HCT116 (cell line): ENCODE measurements at regions not wholly inside any gene's neighbourhood (a gene's known extent, or its start where the extent isn't known, plus 50 kb on each side); places are given as distances from the start of the nearest gene placed in this dataset.

Experiments used
- ATAC-seq: fragments of 200-7000 bp; cut with Tn5 transposase; 2 replicates; pipeline ENCODE4 v1.9.1; 2020; ENCODE audit warnings: mild to moderate bottlenecking, moderate library complexity
- BruUV-seq: library from RNA; stranded (reverse); fragments of 400-500 nt; replicated peaks from 2 replicates; lab custom pipeline; 2021; lab: Mats Ljungman, UMichigan
- CTCF ChIA-PET: fragments of 300-600 bp; sonication (Branson Sonifier 250); formaldehyde crosslinking; loops from one replicate; lab custom pipeline; 2021; ENCODE audit warnings: antibody characterized with exemption; lab: Charles Lee
- POLR2A ChIA-PET: fragments of 300-600, 350-600 bp; sonication (Branson Sonifier 250); formaldehyde crosslinking; loops from one replicate; lab custom pipeline; 2021; ENCODE audit warnings: antibody characterized with exemption; lab: Charles Lee
- RAD21 ChIA-PET, 2 experiments: fragments of 300-600 bp; sonication (Branson Sonifier 250); formaldehyde crosslinking; loops; one replicate each; lab custom pipeline; 2023; ENCODE audit warnings: low total read pairs in 2 of 2; ENCODE audit not compliant: uncharacterized antibody in 2 of 2, unreplicated experiment in 2 of 2, low non-redundant PET in 1 of 2; lab: Charles Lee
- DNase-seq: peaks from one replicate; pipeline ENCODE4 v3.0.0-alpha.2; 2010; ENCODE audit warnings: low read depth, low spot score
- H2AFZ ChIP-seq: fragments of 200-600 bp; shearing (Covaris generic), sonication (generic); 2 replicates; pipeline ENCODE4 v1.6.1; 2017; ENCODE audit warnings: low read depth, mixed run types, mixed read lengths, antibody characterized with exemption, low read length; ENCODE audit not compliant: poor library complexity, severe bottlenecking
- H3K27ac ChIP-seq: 2 replicates; pipeline ENCODE4 v1.5.1; 2012; ENCODE audit warnings: low read depth, low read length
- H3K27me3 ChIP-seq: fragments of 200-600 bp; sonication (generic); 2 replicates; pipeline ENCODE4 v1.6.1; 2016; ENCODE audit warnings: mixed run types, low read length, mixed read lengths; ENCODE audit not compliant: insufficient read depth
- H3K36me3 ChIP-seq, 2 experiments: fragments of 200-500 bp in 1 of 2; fragments of 200-600 bp in 1 of 2; sonication (Bioruptor generic) in 1 of 2; sonication (generic) in 1 of 2; 2 replicates each; pipeline versions ENCODE4 v1.5.1 to v1.6.1; 2014 to 2016; ENCODE audit warnings: low read length in 2 of 2, inconsistent platforms in 1 of 2, mixed read lengths in 1 of 2, mixed run types in 1 of 2; ENCODE audit not compliant: insufficient read depth in 2 of 2, control insufficient read depth in 1 of 2
- H3K4me1 ChIP-seq, 2 experiments: fragments of 200-600 bp in 1 of 2; sonication (generic) in 1 of 2; 2 replicates each; pipeline versions ENCODE4 v1.5.1 to v1.6.1; 2012 to 2017; ENCODE audit warnings: low read length in 2 of 2, inconsistent platforms in 1 of 2, mild to moderate bottlenecking in 1 of 2, mixed read lengths in 1 of 2, mixed run types in 1 of 2, moderate library complexity in 1 of 2; ENCODE audit not compliant: insufficient read depth in 2 of 2, control insufficient read depth in 1 of 2
- H3K4me2 ChIP-seq: fragments of 200-600 bp; sonication (generic); 2 replicates; pipeline ENCODE4 v1.6.1; 2017; ENCODE audit warnings: mixed run types, low read length, mixed read lengths
- H3K4me3 ChIP-seq, 2 experiments: fragments of 200-600 bp in 1 of 2; sonication (generic) in 1 of 2; replicated peaks in 1 of 2; 2 replicates each; pipeline ENCODE4 v1.5.1; 2011 to 2016; ENCODE audit warnings: low read length in 2 of 2, control low read depth in 1 of 2, low read depth in 1 of 2, mild to moderate bottlenecking in 1 of 2, mixed read lengths in 1 of 2, mixed run types in 1 of 2
- H3K79me2 ChIP-seq: fragments of 200-600 bp; sonication (generic); 2 replicates; pipeline ENCODE4 v1.6.1; 2017; ENCODE audit warnings: mild to moderate bottlenecking, mixed run types, low read length, moderate library complexity, mixed read lengths; ENCODE audit not compliant: insufficient read depth
- H3K9ac ChIP-seq: fragments of 200-600 bp; sonication (generic); 2 replicates; pipeline ENCODE4 v1.6.1; 2016; ENCODE audit warnings: low read length, mixed read lengths
- H3K9me2 ChIP-seq: fragments of 200-600 bp; sonication (generic), shearing (Covaris generic); 2 replicates; pipeline ENCODE4 v1.6.1; 2017; ENCODE audit warnings: mixed run types, mild to moderate bottlenecking, moderate library complexity; ENCODE audit not compliant: insufficient read depth
- H3K9me3 ChIP-seq, 2 experiments: fragments of 200-500 bp in 1 of 2; fragments of 200-600 bp in 1 of 2; sonication (Bioruptor generic) in 1 of 2; sonication (generic) in 1 of 2; 2 replicates each; pipeline ENCODE4 v1.6.1; 2014 to 2017; ENCODE audit warnings: low read length in 2 of 2, mixed read lengths in 2 of 2, inconsistent platforms in 1 of 2, low read depth in 1 of 2, mild to moderate bottlenecking in 1 of 2, mixed run types in 1 of 2, moderate library complexity in 1 of 2; ENCODE audit not compliant: control insufficient read depth in 1 of 2, insufficient read depth in 1 of 2
- H4K20me1 ChIP-seq: fragments of 200-600 bp; sonication (generic), shearing (Covaris generic); 2 replicates; pipeline ENCODE4 v1.6.1; 2017; ENCODE audit warnings: mixed run types, mild to moderate bottlenecking, moderate library complexity; ENCODE audit not compliant: insufficient read depth
- CBX3 ChIP-seq: IDR thresholded peaks from 2 replicates; pipeline ENCODE4 v1.6.1; 2012; ENCODE audit warnings: low read depth
- CEBPB ChIP-seq: IDR thresholded peaks from 2 replicates; pipeline ENCODE4 v1.6.1; 2012; ENCODE audit warnings: low read depth
- EGR1 ChIP-seq: IDR thresholded peaks from 2 replicates; pipeline ENCODE4 v1.6.1; 2012; ENCODE audit warnings: low read depth
- ELF1 ChIP-seq: IDR thresholded peaks from 2 replicates; pipeline ENCODE4 v1.6.1; 2012; ENCODE audit warnings: low read depth, borderline replicate concordance
- EZH2 ChIP-seq: fragments of 200-600 bp; sonication (generic); IDR thresholded peaks from 2 replicates; pipeline ENCODE4 v1.6.1; 2017; ENCODE audit warnings: antibody characterized with exemption, mixed run types
- JUND ChIP-seq: IDR thresholded peaks from 2 replicates; pipeline ENCODE4 v1.6.1; 2012
- POLR2A ChIP-seq: IDR thresholded peaks from 2 replicates; pipeline ENCODE4 v1.7.0; 2011; ENCODE audit warnings: borderline replicate concordance; ENCODE audit not compliant: insufficient read depth, insufficient read length; ENCODE audit errors: extremely low read depth
- POLR2AphosphoS5 ChIP-seq: IDR thresholded peaks from 2 replicates; pipeline ENCODE4 v1.6.1; 2011; ENCODE audit warnings: mild to moderate bottlenecking, low read depth, low read length, moderate library complexity
- SP1 ChIP-seq: IDR thresholded peaks from 2 replicates; pipeline ENCODE4 v1.6.1; 2012; ENCODE audit warnings: low read depth
- TCF7L2 ChIP-seq: IDR thresholded peaks from 2 replicates; pipeline ENCODE4 v1.7.0; 2011; ENCODE audit warnings: borderline replicate concordance, inconsistent platforms; ENCODE audit not compliant: insufficient read depth, insufficient read length; ENCODE audit errors: extremely low read depth
- YY1 ChIP-seq: IDR thresholded peaks from 2 replicates; pipeline ENCODE4 v1.6.1; 2011; ENCODE audit warnings: low read length, low read depth, moderate library complexity, mild to moderate bottlenecking; ENCODE audit not compliant: insufficient replicate concordance; ENCODE audit errors: extremely low read depth
- ZFX ChIP-seq: fragments of 450-650 bp; IDR thresholded peaks from 2 replicates; pipeline ENCODE4 v1.6.1; 2017
- ZNF274 ChIP-seq: fragments of 200-500 bp; sonication (Bioruptor generic); IDR thresholded peaks from 2 replicates; pipeline ENCODE4 v1.6.1; 2014; ENCODE audit warnings: mild to moderate bottlenecking, low read depth, low read length, inconsistent platforms
- intact Hi-C: fragments of 100-400 bp; cut with micrococcal nuclease; formaldehyde crosslinking; loops from 2 replicates; pipeline ENCODE4 v1.10.0; 2022
- TF ChIP-seq, protein P1 (sequence below): IDR thresholded peaks from 2 replicates; pipeline ENCODE4 v1.6.1; 2011; ENCODE audit warnings: mild to moderate bottlenecking, low read length, moderate library complexity; ENCODE audit not compliant: insufficient replicate concordance; ENCODE audit errors: extremely low read depth
- TF ChIP-seq, protein P2 (sequence below): IDR thresholded peaks from 2 replicates; pipeline ENCODE4 v1.6.1; 2012
- TF ChIP-seq, protein P3 (sequence below), 3 experiments: fragments of 200-600 bp in 1 of 3; sonication (generic) in 1 of 3; IDR thresholded peaks in 2 of 3; conservative IDR thresholded peaks in 1 of 3; 2 replicates each; pipeline ENCODE4 v1.5.1; 2012 to 2017; ENCODE audit warnings: low read depth in 2 of 3, low read length in 2 of 3, antibody characterized with exemption in 1 of 3, borderline replicate concordance in 1 of 3, control low read depth in 1 of 3, mild to moderate bottlenecking in 1 of 3, mixed read lengths in 1 of 3, mixed run types in 1 of 3, moderate library complexity in 1 of 3; ENCODE audit not compliant: insufficient read depth in 1 of 3
- TF ChIP-seq, protein P4 (sequence below): IDR thresholded peaks from 2 replicates; pipeline ENCODE4 v1.6.1; 2012

DNA sequence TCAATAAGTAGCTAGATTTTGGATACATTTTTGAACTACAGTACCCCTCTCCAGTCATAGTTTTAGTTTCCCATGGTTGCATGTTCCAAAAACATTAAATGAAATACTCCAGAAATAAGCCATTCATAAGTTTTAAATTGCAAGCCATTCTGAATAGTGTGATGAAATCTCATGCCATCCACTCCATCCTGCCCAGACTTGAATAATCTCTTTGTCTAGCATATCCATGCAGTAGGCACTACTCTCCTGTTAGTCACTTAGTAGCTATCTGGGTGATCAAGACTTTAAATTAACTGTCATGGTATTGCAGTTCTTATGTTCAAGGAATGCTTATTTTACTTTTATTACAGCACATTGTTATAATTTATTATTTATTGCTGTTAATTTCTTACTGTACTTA lies 237.4 kb downstream of the SPANXN1 start:
- Histone ChIP-seq H3K9ac (no peak overlapping the region), H3K9me2 (no peaks in the 10 kb centered on the region), H3K4me2 (no peak overlapping the region), H3K27me3 (no peaks in the 10 kb centered on the region), H3K4me3 (no peak overlapping the region), H3K79me2 (no peaks in the 10 kb centered on the region), H3K4me1 (no peaks in the 10 kb centered on the region), H4K20me1 (no peaks in the 10 kb centered on the region), H3K9me3 (no peaks in the 10 kb centered on the region), H3K36me3 (no peaks in the 10 kb centered on the region), H3K27ac (no peak overlapping the region), H2AFZ (no peak overlapping the region)
- ChIA-PET RAD21 (no interaction called here), POLR2A (no interaction called here), CTCF (no interaction called here)
- TF ChIP-seq, protein P1, sequence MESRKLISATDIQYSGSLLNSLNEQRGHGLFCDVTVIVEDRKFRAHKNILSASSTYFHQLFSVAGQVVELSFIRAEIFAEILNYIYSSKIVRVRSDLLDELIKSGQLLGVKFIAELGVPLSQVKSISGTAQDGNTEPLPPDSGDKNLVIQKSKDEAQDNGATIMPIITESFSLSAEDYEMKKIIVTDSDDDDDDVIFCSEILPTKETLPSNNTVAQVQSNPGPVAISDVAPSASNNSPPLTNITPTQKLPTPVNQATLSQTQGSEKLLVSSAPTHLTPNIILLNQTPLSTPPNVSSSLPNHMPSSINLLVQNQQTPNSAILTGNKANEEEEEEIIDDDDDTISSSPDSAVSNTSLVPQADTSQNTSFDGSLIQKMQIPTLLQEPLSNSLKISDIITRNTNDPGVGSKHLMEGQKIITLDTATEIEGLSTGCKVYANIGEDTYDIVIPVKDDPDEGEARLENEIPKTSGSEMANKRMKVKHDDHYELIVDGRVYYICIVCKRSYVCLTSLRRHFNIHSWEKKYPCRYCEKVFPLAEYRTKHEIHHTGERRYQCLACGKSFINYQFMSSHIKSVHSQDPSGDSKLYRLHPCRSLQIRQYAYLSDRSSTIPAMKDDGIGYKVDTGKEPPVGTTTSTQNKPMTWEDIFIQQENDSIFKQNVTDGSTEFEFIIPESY = no peak
- TF ChIP-seq CEBPB (no peak), ZFX (no peak), YY1 (no peak), POLR2AphosphoS5 (no peak), JUND (no peak), ZNF274 (no peak), CBX3 (no peak), EZH2 (no peak), POLR2A (no peak), TCF7L2 (no peak), SP1 (no peak), ELF1 (no peak), EGR1 (no peak)
- TF ChIP-seq, protein P2, sequence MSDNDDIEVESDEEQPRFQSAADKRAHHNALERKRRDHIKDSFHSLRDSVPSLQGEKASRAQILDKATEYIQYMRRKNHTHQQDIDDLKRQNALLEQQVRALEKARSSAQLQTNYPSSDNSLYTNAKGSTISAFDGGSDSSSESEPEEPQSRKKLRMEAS = no peak
- TF ChIP-seq, protein P3, sequence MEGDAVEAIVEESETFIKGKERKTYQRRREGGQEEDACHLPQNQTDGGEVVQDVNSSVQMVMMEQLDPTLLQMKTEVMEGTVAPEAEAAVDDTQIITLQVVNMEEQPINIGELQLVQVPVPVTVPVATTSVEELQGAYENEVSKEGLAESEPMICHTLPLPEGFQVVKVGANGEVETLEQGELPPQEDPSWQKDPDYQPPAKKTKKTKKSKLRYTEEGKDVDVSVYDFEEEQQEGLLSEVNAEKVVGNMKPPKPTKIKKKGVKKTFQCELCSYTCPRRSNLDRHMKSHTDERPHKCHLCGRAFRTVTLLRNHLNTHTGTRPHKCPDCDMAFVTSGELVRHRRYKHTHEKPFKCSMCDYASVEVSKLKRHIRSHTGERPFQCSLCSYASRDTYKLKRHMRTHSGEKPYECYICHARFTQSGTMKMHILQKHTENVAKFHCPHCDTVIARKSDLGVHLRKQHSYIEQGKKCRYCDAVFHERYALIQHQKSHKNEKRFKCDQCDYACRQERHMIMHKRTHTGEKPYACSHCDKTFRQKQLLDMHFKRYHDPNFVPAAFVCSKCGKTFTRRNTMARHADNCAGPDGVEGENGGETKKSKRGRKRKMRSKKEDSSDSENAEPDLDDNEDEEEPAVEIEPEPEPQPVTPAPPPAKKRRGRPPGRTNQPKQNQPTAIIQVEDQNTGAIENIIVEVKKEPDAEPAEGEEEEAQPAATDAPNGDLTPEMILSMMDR (IDR thresholded peaks at IDR 0.05 in 2 of 3, conservative IDR thresholded peaks at IDR 0.05 in 1 of 3; ENCODE audit: borderline replicate concordance in 1 of 3, insufficient read depth in 1 of 3, low read depth in 2 of 3, low read length in 2 of 3) = no peak
- TF ChIP-seq, protein P4, sequence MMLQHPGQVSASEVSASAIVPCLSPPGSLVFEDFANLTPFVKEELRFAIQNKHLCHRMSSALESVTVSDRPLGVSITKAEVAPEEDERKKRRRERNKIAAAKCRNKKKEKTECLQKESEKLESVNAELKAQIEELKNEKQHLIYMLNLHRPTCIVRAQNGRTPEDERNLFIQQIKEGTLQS = no peak
- no TSS peak for BruUV-seq
- DNase-seq = no peak
- no peak for ATAC-seq
- intact Hi-C loops = no loop called here
